Ishikawa (cell line): ENCODE measurements at regions not wholly inside any gene's neighbourhood (a gene's known extent, or its start where the extent isn't known, plus 50 kb on each side); places are given as distances from the start of the nearest gene placed in this dataset.

Experiments used
- CEBPB ChIP-seq: IDR thresholded peaks from 2 replicates; pipeline ENCODE4 v1.6.1; 2012
- CREB1 ChIP-seq: IDR thresholded peaks from 2 replicates; pipeline ENCODE4 v1.6.1; 2012; ENCODE audit warnings: low read depth
- EGR1 ChIP-seq: IDR thresholded peaks from 2 replicates; pipeline ENCODE4 v1.6.1; 2012
- EP300 ChIP-seq: IDR thresholded peaks from 2 replicates; pipeline ENCODE4 v1.6.1; 2012; ENCODE audit warnings: borderline replicate concordance
- FOXM1 ChIP-seq: IDR thresholded peaks from 2 replicates; pipeline ENCODE4 v1.6.1; 2012; ENCODE audit warnings: low read depth, borderline replicate concordance
- NFIC ChIP-seq: IDR thresholded peaks from 2 replicates; pipeline ENCODE4 v1.6.1; 2012
- RAD21 ChIP-seq: IDR thresholded peaks from 2 replicates; pipeline ENCODE4 v1.6.1; 2012; ENCODE audit warnings: low read depth
- TAF1 ChIP-seq: IDR thresholded peaks from 2 replicates; pipeline ENCODE4 v1.6.1; 2012; ENCODE audit warnings: low read depth, mild to moderate bottlenecking
- TCF12 ChIP-seq: IDR thresholded peaks from 2 replicates; pipeline ENCODE4 v1.6.1; 2012; ENCODE audit warnings: low read depth
- TEAD4 ChIP-seq: IDR thresholded peaks from 2 replicates; pipeline ENCODE4 v1.6.1; 2012
- YY1 ChIP-seq: IDR thresholded peaks from 2 replicates; pipeline ENCODE4 v1.6.1; 2012; ENCODE audit warnings: low read depth
- ZBTB7A ChIP-seq: IDR thresholded peaks from 2 replicates; pipeline ENCODE4 v1.6.1; 2012; ENCODE audit warnings: low read depth
- TF ChIP-seq, protein P1 (sequence below): IDR thresholded peaks from 2 replicates; pipeline ENCODE4 v1.6.1; 2012
- TF ChIP-seq, protein P2 (sequence below): IDR thresholded peaks from 2 replicates; pipeline ENCODE4 v1.6.1; 2012
- TF ChIP-seq, protein P3 (sequence below): IDR thresholded peaks from 2 replicates; pipeline ENCODE4 v1.6.1; 2012; ENCODE audit warnings: low read depth, mild to moderate bottlenecking

DNA sequence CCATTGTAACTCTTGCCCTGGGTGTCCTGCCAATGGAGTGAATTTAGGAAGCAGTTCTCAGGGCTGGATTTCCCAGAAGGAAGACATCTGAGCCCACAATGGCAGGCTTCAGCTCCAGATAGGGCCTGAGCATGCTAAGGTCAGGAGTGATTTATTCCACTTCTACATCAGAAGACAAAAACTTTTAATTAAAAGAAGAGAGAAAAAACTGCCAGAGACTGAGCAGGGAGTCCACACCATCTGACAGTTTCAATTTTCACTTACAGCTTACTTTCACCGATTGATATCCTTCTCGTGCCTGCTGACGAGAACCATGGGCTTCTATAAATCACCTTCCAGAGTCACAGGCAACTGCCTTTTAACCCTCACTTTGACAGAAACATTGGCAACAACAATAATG lies 228.3 kb upstream of the BRINP1 start:
- TF ChIP-seq, protein P1, sequence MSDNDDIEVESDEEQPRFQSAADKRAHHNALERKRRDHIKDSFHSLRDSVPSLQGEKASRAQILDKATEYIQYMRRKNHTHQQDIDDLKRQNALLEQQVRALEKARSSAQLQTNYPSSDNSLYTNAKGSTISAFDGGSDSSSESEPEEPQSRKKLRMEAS, result no peak
- TF ChIP-seq RAD21 (no peak), EGR1 (no peak), NFIC (no peak), YY1 (no peak), FOXM1 (no peak), CEBPB (no peak), TCF12 (no peak), EP300 (no peak), TEAD4 (no peak), ZBTB7A (no peak)
- TF ChIP-seq, protein P2, sequence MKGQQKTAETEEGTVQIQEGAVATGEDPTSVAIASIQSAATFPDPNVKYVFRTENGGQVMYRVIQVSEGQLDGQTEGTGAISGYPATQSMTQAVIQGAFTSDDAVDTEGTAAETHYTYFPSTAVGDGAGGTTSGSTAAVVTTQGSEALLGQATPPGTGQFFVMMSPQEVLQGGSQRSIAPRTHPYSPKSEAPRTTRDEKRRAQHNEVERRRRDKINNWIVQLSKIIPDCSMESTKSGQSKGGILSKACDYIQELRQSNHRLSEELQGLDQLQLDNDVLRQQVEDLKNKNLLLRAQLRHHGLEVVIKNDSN, result no peak
- TF ChIP-seq, protein P3, sequence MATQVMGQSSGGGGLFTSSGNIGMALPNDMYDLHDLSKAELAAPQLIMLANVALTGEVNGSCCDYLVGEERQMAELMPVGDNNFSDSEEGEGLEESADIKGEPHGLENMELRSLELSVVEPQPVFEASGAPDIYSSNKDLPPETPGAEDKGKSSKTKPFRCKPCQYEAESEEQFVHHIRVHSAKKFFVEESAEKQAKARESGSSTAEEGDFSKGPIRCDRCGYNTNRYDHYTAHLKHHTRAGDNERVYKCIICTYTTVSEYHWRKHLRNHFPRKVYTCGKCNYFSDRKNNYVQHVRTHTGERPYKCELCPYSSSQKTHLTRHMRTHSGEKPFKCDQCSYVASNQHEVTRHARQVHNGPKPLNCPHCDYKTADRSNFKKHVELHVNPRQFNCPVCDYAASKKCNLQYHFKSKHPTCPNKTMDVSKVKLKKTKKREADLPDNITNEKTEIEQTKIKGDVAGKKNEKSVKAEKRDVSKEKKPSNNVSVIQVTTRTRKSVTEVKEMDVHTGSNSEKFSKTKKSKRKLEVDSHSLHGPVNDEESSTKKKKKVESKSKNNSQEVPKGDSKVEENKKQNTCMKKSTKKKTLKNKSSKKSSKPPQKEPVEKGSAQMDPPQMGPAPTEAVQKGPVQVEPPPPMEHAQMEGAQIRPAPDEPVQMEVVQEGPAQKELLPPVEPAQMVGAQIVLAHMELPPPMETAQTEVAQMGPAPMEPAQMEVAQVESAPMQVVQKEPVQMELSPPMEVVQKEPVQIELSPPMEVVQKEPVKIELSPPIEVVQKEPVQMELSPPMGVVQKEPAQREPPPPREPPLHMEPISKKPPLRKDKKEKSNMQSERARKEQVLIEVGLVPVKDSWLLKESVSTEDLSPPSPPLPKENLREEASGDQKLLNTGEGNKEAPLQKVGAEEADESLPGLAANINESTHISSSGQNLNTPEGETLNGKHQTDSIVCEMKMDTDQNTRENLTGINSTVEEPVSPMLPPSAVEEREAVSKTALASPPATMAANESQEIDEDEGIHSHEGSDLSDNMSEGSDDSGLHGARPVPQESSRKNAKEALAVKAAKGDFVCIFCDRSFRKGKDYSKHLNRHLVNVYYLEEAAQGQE, result no peak

DNA sequence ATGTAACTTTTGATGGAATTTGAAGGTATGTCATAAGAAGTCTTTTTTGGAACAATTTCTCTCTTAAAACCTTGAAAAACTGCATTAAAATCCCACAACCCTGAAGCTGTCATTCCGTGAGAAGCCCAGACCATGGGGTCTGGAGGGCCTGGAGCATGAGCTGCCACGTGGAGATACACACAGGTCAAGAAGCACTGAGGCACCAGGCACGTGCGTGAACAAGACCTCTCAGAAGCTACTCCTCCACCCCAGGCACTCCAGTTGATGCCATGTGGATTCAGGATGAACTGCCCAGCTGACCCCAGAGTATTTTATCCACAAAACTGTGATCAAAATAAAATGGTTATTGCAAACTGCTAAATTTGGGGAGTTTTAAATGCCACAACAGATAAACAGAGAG lies 227.5 kb upstream of the BRINP1 start:
- TF ChIP-seq FOXM1, result no peak
- no peak for TF ChIP-seq TAF1
- no peak for TF ChIP-seq TEAD4
- TF ChIP-seq, protein P3, result no peak
- no peak for TF ChIP-seq YY1

DNA sequence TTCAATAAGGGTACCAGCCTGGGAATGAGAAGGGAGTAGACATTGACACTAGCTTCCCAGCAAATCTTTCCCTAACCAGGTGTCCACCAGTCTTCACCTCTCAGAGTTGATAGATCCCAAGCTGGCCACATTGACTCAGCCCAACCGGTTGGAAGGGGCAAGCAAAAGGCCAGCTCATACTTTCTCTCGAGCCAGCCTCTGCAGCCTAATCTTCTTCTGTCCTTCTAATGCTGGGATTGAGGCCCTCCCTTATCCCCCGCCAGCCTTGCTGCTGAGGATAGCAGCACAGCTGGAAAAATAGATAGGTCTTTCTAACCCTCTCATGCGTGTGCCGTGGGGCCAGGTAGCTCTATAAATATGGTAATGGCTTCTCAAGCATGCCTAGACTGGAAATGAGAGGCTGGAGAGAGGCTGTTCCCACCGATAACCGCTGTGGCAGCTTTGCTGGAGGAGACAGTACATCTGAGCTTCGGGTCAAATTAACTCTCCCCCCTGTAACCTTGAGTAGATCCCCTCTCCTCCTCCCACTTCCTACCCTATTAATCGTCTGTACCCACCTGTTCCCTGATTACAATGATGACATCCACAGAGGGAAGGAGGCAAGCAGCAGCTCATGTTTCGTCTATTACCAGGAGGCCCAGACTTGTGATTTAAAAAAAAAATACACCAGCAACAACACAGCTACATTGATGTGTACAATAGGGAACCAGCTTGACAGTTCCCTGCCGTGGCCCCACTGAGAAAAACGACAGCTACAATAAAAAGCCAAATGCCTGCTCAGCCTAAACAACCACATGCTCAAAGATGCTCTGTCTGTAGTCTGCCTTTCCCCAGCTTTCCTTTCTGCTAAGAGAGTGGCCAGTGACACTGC lies 219.9 kb upstream of the BRINP1 start:
- TF ChIP-seq YY1, result no peak

DNA sequence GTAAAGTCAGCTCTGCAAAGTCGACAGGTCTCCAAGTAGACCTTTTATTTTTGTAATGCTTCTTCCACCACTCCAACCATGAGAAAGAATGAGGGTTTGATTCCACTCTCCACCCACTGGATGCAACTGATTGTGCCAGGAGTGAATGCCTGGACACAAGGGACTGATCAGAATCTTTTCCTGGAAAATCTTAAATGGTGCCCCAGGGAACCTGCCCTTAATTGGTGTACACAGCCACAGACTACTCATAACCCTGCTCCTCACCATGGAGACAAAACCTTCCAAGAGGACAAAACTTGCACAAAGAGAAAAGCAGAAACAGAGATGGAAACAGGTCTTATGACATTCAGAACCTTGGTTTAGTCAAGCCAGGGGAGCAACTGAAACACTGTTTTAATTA lies 208.6 kb upstream of the BRINP1 start:
- TF ChIP-seq, protein P3, result no peak
- TF ChIP-seq EP300 (no peak), TEAD4 (no peak), YY1 (no peak), CREB1 (no peak), ZBTB7A (no peak)
- TF ChIP-seq, protein P2, result no peak

DNA sequence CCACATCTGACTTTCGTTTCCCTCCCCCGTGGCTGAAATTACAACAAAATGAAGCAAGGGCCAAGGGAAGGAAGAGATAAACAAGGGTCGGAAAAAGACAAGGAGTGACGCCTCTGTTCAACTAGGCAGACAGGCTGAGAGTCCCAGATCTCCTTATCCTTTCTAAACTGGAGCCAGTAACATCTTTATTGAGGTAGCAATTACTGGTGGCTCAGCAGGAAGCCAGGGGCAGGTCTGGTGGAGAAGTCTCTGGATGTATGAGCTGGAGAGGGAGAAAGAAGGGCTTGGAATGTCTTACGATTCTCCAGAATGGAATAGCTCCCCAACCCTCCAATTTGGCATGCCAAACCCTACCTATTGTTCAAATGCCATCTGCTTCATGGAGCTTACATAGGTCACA lies 190.8 kb upstream of the BRINP1 start:
- TF ChIP-seq, protein P3, result no peak
- no peak for TF ChIP-seq TEAD4
- TF ChIP-seq FOXM1, result no peak
- TF ChIP-seq, protein P1, result no peak
- no peak for TF ChIP-seq YY1
- no peak for TF ChIP-seq CREB1
- TF ChIP-seq EGR1, result no peak
- TF ChIP-seq RAD21, result no peak
- no peak for TF ChIP-seq NFIC
